Medulla oblongata (tissue), 1 donor: ENCODE measurements at regions not wholly inside any gene's neighbourhood (a gene's known extent, or its start where the extent isn't known, plus 50 kb on each side); places are given as distances from the start of the nearest gene placed in this dataset.
"Not testable (repeated sequence)": the region's sequence is repeated elsewhere in the genome, so short reads cannot be mapped to it uniquely, and the experiment has no call there.

ENCODE experiments used
- DNase-seq: peaks from one replicate; pipeline ENCODE4 v3.0.0-alpha.2; 2015; ENCODE audit errors: extremely low spot score

- DNase-seq: no peak
These were observed 375.0 kb upstream of the ARHGEF26 start for GRCh38 chr3:153746211-153746610.

GRCh38 chr3:153749070-153749610, 372.1 kb upstream of the ARHGEF26 start:
- DNase-seq: no peak

- DNase-seq: no peak
These were observed 368.7 kb upstream of the ARHGEF26 start for GRCh38 chr3:153752405-153753027.

- DNase-seq: no peak
These were observed 368.2 kb upstream of the ARHGEF26 start for GRCh38 chr3:153753035-153753434.

- DNase-seq: no peak
These were observed 364.4 kb upstream of the ARHGEF26 start for GRCh38 chr3:153756816-153757215.

- no peak for DNase-seq
These were observed 363.4 kb upstream of the ARHGEF26 start for GRCh38 chr3:153757839-153758238.

- no peak for DNase-seq
These were observed 360.2 kb upstream of the ARHGEF26 start for GRCh38 chr3:153760948-153761347.

GRCh38 chr3:153762411-153763235, 358.6 kb upstream of the ARHGEF26 start:
- no peak for DNase-seq

GRCh38 chr3:153767601-153768560, 353.3 kb upstream of the ARHGEF26 start:
- no peak for DNase-seq

- DNase-seq: peak; percentile 57
These were observed 352.4 kb upstream of the ARHGEF26 start for GRCh38 chr3:153768561-153769469.

- DNase-seq: no peak
These were observed 338.1 kb upstream of the ARHGEF26 start for GRCh38 chr3:153783106-153783505.

- DNase-seq: no peak
These were observed 337.3 kb upstream of the ARHGEF26 start for GRCh38 chr3:153783741-153784480.

- no peak for DNase-seq
These were observed 335.3 kb upstream of the ARHGEF26 start for GRCh38 chr3:153785901-153786300.

- no peak for DNase-seq
These were observed 331.8 kb upstream of the ARHGEF26 start for GRCh38 chr3:153789380-153789779.

GRCh38 chr3:153797056-153797455, 324.1 kb upstream of the ARHGEF26 start:
- not testable (repeated sequence) for DNase-seq

- DNase-seq: no peak
These were observed 312.1 kb upstream of the ARHGEF26 start for GRCh38 chr3:153809097-153809496.

GRCh38 chr3:153818338-153818737, 302.9 kb upstream of the ARHGEF26 start:
- no peak for DNase-seq

GRCh38 chr3:153820035-153820434, 301.2 kb upstream of the ARHGEF26 start:
- no peak for DNase-seq

- DNase-seq: not testable (repeated sequence)
These were observed 292.8 kb upstream of the ARHGEF26 start for GRCh38 chr3:153828346-153828745.

- no peak for DNase-seq
These were observed 291.5 kb upstream of the ARHGEF26 start for GRCh38 chr3:153829606-153830170.
